ENCODE measurements at regions not wholly inside any gene's neighbourhood (a gene's known extent, or its start where the extent isn't known, plus 50 kb on each side); places are given as distances from the start of the nearest gene placed in this dataset.

- TF ChIP-seq POLR2AphosphoS5 (IDR thresholded peaks at IDR 0.05) (no peak), EP300 (IDR thresholded peaks at IDR 0.05) (no peak)
- TF ChIP-seq, protein P1, sequence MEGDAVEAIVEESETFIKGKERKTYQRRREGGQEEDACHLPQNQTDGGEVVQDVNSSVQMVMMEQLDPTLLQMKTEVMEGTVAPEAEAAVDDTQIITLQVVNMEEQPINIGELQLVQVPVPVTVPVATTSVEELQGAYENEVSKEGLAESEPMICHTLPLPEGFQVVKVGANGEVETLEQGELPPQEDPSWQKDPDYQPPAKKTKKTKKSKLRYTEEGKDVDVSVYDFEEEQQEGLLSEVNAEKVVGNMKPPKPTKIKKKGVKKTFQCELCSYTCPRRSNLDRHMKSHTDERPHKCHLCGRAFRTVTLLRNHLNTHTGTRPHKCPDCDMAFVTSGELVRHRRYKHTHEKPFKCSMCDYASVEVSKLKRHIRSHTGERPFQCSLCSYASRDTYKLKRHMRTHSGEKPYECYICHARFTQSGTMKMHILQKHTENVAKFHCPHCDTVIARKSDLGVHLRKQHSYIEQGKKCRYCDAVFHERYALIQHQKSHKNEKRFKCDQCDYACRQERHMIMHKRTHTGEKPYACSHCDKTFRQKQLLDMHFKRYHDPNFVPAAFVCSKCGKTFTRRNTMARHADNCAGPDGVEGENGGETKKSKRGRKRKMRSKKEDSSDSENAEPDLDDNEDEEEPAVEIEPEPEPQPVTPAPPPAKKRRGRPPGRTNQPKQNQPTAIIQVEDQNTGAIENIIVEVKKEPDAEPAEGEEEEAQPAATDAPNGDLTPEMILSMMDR (IDR thresholded peaks at IDR 0.05), result no peak
- Histone ChIP-seq H3K27ac (no peak overlapping the region), H3K9me3 (no peaks in the 10 kb centered on the region), H3K27me3 (no peaks in the 10 kb centered on the region), H3K36me3 (no peaks in the 10 kb centered on the region), H3K4me3 (no peak overlapping the region), H3K4me1 (no peaks in the 10 kb centered on the region)
- 76% methylated on average over 7 of the region's 7 CpGs for WGBS
- DNase-seq (ENCODE audit: low spot score in 2 of 2), result no peak
Observed at GRCh38 chr10:124236816-124237215, 143.4 kb upstream of the CHST15 start.

- no peak overlapping the region for H3K27ac ChIP-seq
Observed at GRCh38 chr10:124236136-124236535, 142.7 kb upstream of the CHST15 start.

DNA sequence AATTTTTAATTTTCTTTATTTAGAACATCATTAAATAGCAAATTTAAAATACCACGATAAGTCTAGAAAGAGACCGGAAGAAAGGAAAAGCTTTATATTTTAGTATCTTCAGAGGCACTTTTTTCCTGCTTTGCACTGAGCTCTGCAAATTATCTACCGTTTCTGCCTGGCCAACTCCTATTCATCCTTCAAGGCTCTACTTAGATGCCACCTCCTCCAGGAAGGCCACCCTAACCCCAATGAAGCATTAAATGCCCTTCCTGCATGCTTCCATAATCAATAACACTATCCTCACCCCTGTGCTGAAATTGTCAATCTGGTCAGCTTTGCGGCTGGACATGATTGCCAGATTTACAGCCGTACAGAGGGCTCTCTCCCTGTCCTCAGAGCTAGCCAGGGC is 141.8 kb upstream of the CHST15 start:
- Histone ChIP-seq H3K4me3 (no peak overlapping the region), H3K9me3 (no peaks in the 10 kb centered on the region), H3K27ac (no peak overlapping the region), H3K4me1 (no peaks in the 10 kb centered on the region), H3K27me3 (no peaks in the 10 kb centered on the region), H3K36me3 (no peaks in the 10 kb centered on the region)
- 95% methylated on average over 5 of the region's 5 CpGs for WGBS
- TF ChIP-seq, protein P1 (IDR thresholded peaks at IDR 0.05), result no peak
- TF ChIP-seq EP300 (IDR thresholded peaks at IDR 0.05), result no peak
- TF ChIP-seq POLR2A (IDR thresholded peaks at IDR 0.05), result no peak
- no peak for TF ChIP-seq POLR2AphosphoS5 (IDR thresholded peaks at IDR 0.05)
- DNase-seq (ENCODE audit: low spot score in 2 of 2), result no peak

More at GRCh38 chr10:124236136-124236535, 142.7 kb upstream of the CHST15 start:
- DNase-seq (ENCODE audit: low spot score in 2 of 2), result no peak
- no peak for TF ChIP-seq POLR2AphosphoS5 (IDR thresholded peaks at IDR 0.05)
- TF ChIP-seq, protein P1 (IDR thresholded peaks at IDR 0.05), result no peak
- TF ChIP-seq POLR2A (IDR thresholded peaks at IDR 0.05), result no peak
- TF ChIP-seq EP300 (IDR thresholded peaks at IDR 0.05), result no peak
- 69% methylated on average over 2 of the region's 2 CpGs for WGBS
- no peaks in the 10 kb centered on the region for H3K9me3 ChIP-seq
- H3K4me3 ChIP-seq, result no peak overlapping the region
- H3K4me1 ChIP-seq, result no peaks in the 10 kb centered on the region
- no peaks in the 10 kb centered on the region for H3K36me3 ChIP-seq
- no peaks in the 10 kb centered on the region for H3K27me3 ChIP-seq

GRCh38 chr10:124233546-124234138 is 140.2 kb upstream of the CHST15 start:
- Histone ChIP-seq H3K36me3 (no peaks in the 10 kb centered on the region), H3K4me1 (no peaks in the 10 kb centered on the region), H3K27me3 (no peaks in the 10 kb centered on the region), H3K27ac (no peak overlapping the region), H3K4me3 (no peak overlapping the region), H3K9me3 (no peaks in the 10 kb centered on the region)
- DNase-seq (ENCODE audit: low spot score in 2 of 2), result no peak
- WGBS, result 89% methylated on average over 14 of the region's 19 CpGs
- no peak for TF ChIP-seq POLR2AphosphoS5 (IDR thresholded peaks at IDR 0.05)
- TF ChIP-seq EP300 (IDR thresholded peaks at IDR 0.05), result no peak
- no peak for TF ChIP-seq POLR2A (IDR thresholded peaks at IDR 0.05)
- TF ChIP-seq, protein P1 (IDR thresholded peaks at IDR 0.05), result no peak

GRCh38 chr10:124232686-124233545 is 139.5 kb upstream of the CHST15 start:
- Histone ChIP-seq H3K27me3 (no peaks in the 10 kb centered on the region), H3K36me3 (no peaks in the 10 kb centered on the region), H3K27ac (no peak overlapping the region), H3K4me3 (no peak overlapping the region), H3K4me1 (no peaks in the 10 kb centered on the region), H3K9me3 (no peaks in the 10 kb centered on the region)
- 67% methylated on average over 16 of the region's 16 CpGs for WGBS
- TF ChIP-seq POLR2A (IDR thresholded peaks at IDR 0.05), result no peak
- TF ChIP-seq, protein P1 (IDR thresholded peaks at IDR 0.05), result no peak
- TF ChIP-seq EP300 (IDR thresholded peaks at IDR 0.05), result no peak
- TF ChIP-seq POLR2AphosphoS5 (IDR thresholded peaks at IDR 0.05), result no peak
- no peak for DNase-seq (ENCODE audit: low spot score in 2 of 2)

All from suprapubic skin (tissue), 4 donors.